Pons (tissue), 1 donor: ENCODE measurements at regions not wholly inside any gene's neighbourhood (a gene's known extent, or its start where the extent isn't known, plus 50 kb on each side); places are given as distances from the start of the nearest gene placed in this dataset.
"Not testable (repeated sequence)": the region's sequence is repeated elsewhere in the genome, so short reads cannot be mapped to it uniquely, and the experiment has no call there.

Experiments
- DNase-seq: peaks from one replicate; pipeline ENCODE4 v3.0.0-alpha.2; 2016; ENCODE audit warnings: low spot score

DNA sequence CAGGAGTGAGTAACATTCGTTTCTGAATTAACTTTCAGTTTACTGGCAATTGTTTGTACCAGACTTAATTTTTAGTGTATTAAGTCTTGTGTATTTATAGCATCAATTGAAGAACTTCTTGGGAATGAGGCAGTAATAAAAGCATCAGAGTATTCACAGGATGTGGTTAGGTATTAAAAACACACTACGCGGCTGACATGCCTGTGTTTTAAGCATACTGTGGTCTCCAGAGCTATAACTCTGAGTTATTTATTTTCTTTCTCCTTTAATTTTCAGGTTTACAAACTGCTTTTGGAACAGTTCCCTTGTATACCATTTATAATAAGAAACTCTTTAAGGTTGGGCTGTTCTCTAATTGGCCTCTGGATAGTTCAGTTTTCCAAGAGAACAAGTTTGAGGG lies 626.1 kb upstream of the NRG3 start:
- no peak for DNase-seq

DNA sequence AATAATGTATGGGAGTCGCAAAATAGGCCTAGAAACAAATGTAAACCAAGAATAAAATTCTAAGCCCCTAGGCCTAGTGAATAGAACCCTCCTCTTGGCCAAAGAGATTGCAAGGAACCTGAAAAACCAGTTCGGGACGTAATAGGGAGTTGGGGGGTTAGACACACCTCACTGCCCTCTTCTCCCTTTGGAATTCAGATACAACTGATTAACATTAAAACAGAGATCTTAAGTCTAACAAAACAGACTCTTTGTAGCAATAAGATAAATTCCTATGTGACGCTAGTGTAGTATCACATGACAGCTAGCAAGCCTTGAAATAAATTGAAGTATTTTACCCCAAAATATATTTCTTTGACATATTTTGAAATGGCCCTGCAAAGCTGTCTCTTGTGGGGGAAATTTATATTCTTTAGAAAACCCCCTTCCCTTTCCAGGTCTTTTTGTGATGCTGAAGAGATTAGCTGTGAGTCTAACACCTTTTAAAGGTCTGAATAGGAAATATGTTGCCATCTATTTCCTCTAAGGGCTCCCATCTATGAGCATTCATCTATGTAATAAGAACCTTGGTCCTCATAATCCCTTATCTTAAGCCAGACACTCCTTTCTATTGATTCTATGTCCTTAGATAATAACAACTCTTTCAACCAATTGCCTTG lies 623.4 kb upstream of the NRG3 start:
- no peak for DNase-seq

- DNase-seq = not testable (repeated sequence)
These were observed 610.0 kb upstream of the NRG3 start for GRCh38 chr10:81264991-81265390.

- no peak for DNase-seq
These were observed 604.9 kb upstream of the NRG3 start for GRCh38 chr10:81270051-81270450.

GRCh38 chr10:81280497-81281479 lies 594.2 kb upstream of the NRG3 start:
- DNase-seq = no peak

DNA sequence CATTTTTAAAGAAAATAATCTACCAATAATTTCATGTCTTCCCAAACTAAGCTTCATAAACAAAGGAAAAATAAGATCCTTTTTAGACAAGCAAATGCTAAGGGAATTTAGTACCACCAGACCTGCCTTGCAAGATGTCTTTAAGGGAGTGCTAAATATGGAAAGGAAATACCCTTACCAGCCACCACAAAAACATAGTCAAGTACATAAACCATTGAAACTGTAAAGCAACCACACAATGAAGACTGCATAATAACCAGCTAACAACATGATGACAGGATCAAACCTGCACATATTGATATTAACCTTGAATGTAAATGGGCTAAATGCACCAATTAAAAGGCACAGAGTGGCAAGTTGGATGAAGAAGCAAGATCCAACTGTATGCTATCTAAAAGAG lies 586.5 kb upstream of the NRG3 start:
- DNase-seq = no peak

DNA sequence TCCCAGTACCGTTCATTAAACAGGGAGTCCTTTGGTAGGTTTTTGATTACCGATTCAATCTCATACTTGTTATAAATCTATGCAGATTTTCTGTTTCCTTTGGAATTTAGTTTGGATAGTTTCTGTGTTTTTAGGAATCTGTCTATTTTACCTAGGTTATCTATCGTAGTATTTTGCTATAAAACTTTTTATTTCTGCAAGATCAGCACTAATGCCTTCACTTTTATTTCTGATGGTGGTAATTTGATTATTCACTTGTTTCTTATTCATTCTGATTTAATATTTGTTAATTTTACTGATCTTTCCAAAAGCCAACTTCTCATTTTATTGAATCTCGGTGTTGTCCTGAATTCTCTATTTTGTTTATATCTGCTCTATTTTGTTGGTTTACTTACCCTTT lies 577.7 kb upstream of the NRG3 start:
- no peak for DNase-seq

- DNase-seq = no peak
These were observed 571.3 kb upstream of the NRG3 start for GRCh38 chr10:81303656-81304055.

- no peak for DNase-seq
These were observed 567.8 kb upstream of the NRG3 start for GRCh38 chr10:81306971-81307782.

DNA sequence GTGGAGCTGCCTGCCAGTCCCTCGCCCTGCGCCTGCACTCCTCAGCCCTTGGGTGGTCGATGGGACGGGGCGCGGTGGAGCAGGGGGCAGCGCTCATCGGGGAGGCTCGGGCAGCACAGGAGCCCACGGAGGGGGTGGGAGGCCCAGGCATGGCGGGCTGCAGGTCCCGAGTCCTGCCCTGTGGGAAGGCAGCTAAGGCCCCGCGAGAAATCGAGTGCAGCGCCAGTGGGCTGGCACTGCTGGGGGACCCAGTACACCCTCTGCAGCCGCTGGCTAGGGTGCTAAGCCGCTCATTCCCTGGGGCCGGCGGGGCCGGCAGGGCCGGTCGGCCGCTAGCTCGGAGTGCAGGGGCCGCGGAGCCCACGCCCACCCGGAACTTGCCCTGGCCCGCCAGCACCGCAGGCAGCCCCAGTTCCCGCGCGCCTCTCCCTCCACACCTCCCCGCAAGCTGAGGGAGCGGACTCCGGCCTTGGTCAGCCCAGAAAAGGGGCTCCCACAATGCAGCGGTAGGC lies 565.9 kb upstream of the NRG3 start:
- no peak for DNase-seq

GRCh38 chr10:81314471-81314870 lies 560.5 kb upstream of the NRG3 start:
- DNase-seq = no peak

- DNase-seq = no peak
These were observed 560.0 kb upstream of the NRG3 start for GRCh38 chr10:81315026-81315425.

GRCh38 chr10:81348003-81348402 lies 527.0 kb upstream of the NRG3 start:
- no peak for DNase-seq

- no peak for DNase-seq
These were observed 507.9 kb upstream of the NRG3 start for GRCh38 chr10:81367132-81367531.

GRCh38 chr10:81386817-81387216 lies 488.2 kb upstream of the NRG3 start:
- no peak for DNase-seq

GRCh38 chr10:81403451-81403850 lies 471.5 kb upstream of the NRG3 start:
- no peak for DNase-seq

DNA sequence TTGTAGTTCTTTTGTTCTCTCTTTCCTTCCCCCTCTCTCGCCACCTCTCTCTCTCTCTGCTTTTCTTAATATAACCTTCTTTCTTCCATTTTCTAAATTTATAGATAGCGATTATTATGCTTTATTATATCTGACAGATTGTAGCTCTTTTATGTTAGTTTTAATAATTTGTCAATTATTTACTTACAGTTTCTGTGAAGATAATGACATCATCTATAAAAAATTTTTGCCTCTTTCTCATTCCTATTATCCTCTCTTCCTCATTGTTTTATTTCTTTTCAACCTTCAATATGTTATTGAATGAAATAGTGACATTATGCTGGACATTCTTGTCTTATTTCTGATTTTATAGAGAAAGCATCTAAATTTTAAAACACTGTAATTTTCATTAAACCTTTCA lies 469.6 kb upstream of the NRG3 start:
- no peak for DNase-seq

DNA sequence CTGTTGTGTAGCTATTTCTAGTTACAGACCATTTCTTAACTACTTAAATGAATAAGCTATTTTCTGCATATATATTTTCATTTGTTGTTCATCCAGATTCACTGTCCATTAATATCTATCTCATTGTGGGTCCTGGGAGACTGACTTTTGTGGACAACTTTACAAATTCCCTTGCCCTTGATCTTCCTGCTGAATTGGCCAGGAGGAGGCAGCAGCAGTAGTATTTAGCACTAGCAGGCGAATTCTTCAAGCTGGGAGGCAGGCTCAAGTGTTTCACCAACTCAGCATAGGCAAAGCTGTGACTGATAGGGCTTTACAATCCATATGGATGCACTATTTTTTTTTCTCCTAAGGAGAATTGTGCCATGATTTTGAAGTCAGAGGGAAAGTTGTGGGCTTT lies 461.0 kb upstream of the NRG3 start:
- DNase-seq = no peak

- DNase-seq = no peak
These were observed 448.3 kb upstream of the NRG3 start for GRCh38 chr10:81426722-81427121.

DNA sequence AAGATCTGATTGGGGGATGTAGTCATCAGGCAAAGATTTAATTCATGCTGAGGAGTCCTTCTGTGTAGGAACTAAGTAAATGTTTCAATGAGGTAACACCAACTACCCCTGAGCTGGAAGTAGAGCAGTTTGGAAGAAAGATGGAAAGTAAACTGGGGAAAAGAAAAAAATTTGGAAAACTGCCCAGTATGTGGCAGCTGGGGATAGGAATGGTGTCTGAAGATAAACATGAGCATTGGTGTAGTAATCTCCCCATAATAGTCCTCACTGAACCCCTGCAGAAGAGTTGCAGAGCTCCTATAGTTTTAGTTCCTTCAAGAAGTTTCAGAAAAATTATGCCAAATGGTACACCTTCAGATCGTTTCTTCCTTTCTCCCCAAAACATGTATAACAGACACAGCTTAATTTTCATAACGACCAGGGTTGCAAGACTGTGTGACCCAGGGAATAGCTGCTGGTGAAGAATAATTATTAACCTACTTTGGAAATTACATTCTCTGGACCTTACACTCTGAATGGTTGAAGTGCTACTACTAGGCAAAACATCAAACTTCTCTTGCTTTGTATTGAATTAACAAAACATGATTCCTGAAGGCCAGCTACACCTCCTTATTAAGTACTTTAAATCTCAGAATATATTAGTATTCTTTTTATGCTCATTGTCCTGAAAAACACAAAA lies 446.4 kb upstream of the NRG3 start:
- DNase-seq = no peak

GRCh38 chr10:81439445-81439844 lies 435.5 kb upstream of the NRG3 start:
- DNase-seq = no peak

- DNase-seq = not testable (repeated sequence)
These were observed 433.4 kb upstream of the NRG3 start for GRCh38 chr10:81441624-81442023.
